A172 (cell line): ENCODE measurements at regions not wholly inside any gene's neighbourhood (a gene's known extent, or its start where the extent isn't known, plus 50 kb on each side); places are given as distances from the start of the nearest gene placed in this dataset.
"Not testable (repeated sequence)": the region's sequence is repeated elsewhere in the genome, so short reads cannot be mapped to it uniquely, and the experiment has no call there.

Source experiments
- DNase-seq: peaks from one replicate; pipeline ENCODE4 v3.0.0-alpha.2; 2015; ENCODE audit warnings: low spot score

GRCh38 chr3:21024563-21024962 is 726.4 kb downstream of the ZNF385D start:
- DNase-seq = no peak

- DNase-seq = no peak
These were observed 730.3 kb downstream of the ZNF385D start for GRCh38 chr3:21020681-21021080.

- DNase-seq = no peak
These were observed 731.0 kb downstream of the ZNF385D start for GRCh38 chr3:21020043-21020442.

GRCh38 chr3:21017115-21017852 is 733.7 kb downstream of the ZNF385D start:
- DNase-seq = no peak

GRCh38 chr3:21013566-21013965 is 737.4 kb downstream of the ZNF385D start:
- DNase-seq = peak; percentile 4

- peak; percentile 42 for DNase-seq
These were observed 751.3 kb downstream of the ZNF385D start for GRCh38 chr3:20999661-21000060.

- DNase-seq = no peak
These were observed 753.8 kb downstream of the ZNF385D start for GRCh38 chr3:20997183-20997582.

GRCh38 chr3:20990896-20991295 is 760.1 kb downstream of the ZNF385D start:
- DNase-seq = no peak

- DNase-seq = peak; percentile 4
These were observed 761.4 kb downstream of the ZNF385D start for GRCh38 chr3:20989653-20990052.

GRCh38 chr3:20984594-20985205 is 766.3 kb downstream of the ZNF385D start:
- DNase-seq = no peak

- no peak for DNase-seq
These were observed 775.8 kb downstream of the ZNF385D start for GRCh38 chr3:20975188-20975651.

- DNase-seq = no peak
These were observed 776.6 kb downstream of the ZNF385D start for GRCh38 chr3:20974396-20974795.

- not testable (repeated sequence) for DNase-seq
These were observed 780.2 kb downstream of the ZNF385D start for GRCh38 chr3:20970807-20971206.

GRCh38 chr3:20967485-20967884 is 781.5 kb upstream of the SGO1 start:
- DNase-seq = not testable (repeated sequence)

GRCh38 chr3:20958161-20958560 is 772.2 kb upstream of the SGO1 start:
- no peak for DNase-seq

- no peak for DNase-seq
These were observed 759.9 kb upstream of the SGO1 start for GRCh38 chr3:20945892-20946291.

GRCh38 chr3:20935791-20936190 is 749.8 kb upstream of the SGO1 start:
- no peak for DNase-seq

- DNase-seq = no peak
These were observed 745.8 kb upstream of the SGO1 start for GRCh38 chr3:20931834-20932233.

GRCh38 chr3:20930034-20930433 is 744.0 kb upstream of the SGO1 start:
- DNase-seq = no peak

GRCh38 chr3:20924646-20925385 is 738.8 kb upstream of the SGO1 start:
- no peak for DNase-seq

- not testable (repeated sequence) for DNase-seq
These were observed 735.1 kb upstream of the SGO1 start for GRCh38 chr3:20921112-20921511.

GRCh38 chr3:20916951-20917606 is 731.1 kb upstream of the SGO1 start:
- no peak for DNase-seq
